Medulla oblongata (tissue), 1 donor: ENCODE measurements at regions not wholly inside any gene's neighbourhood (a gene's known extent, or its start where the extent isn't known, plus 50 kb on each side); places are given as distances from the start of the nearest gene placed in this dataset.

ENCODE experiments used
- DNase-seq: peaks from one replicate; pipeline ENCODE4 v3.0.0-alpha.2; 2015; ENCODE audit errors: extremely low spot score

- DNase-seq, result no peak
Measured at GRCh38 chr13:85538957-85539356, 260.3 kb downstream of the SLITRK6 start.

GRCh38 chr13:85537601-85538000 lies 261.6 kb downstream of the SLITRK6 start:
- no peak for DNase-seq

GRCh38 chr13:85536706-85537105 lies 262.5 kb downstream of the SLITRK6 start:
- DNase-seq, result no peak

- no peak for DNase-seq
Measured at GRCh38 chr13:85535316-85536084, 263.7 kb downstream of the SLITRK6 start.

GRCh38 chr13:85533911-85534310 lies 265.3 kb downstream of the SLITRK6 start:
- no peak for DNase-seq

- DNase-seq, result no peak
Measured at GRCh38 chr13:85529218-85529594, 270.0 kb downstream of the SLITRK6 start.

GRCh38 chr13:85528491-85529217 lies 270.6 kb downstream of the SLITRK6 start:
- DNase-seq, result peak; percentile 48

- no peak for DNase-seq
Measured at GRCh38 chr13:85527316-85527715, 271.9 kb downstream of the SLITRK6 start.

GRCh38 chr13:85525411-85525810 lies 273.8 kb downstream of the SLITRK6 start:
- no peak for DNase-seq

- no peak for DNase-seq
Measured at GRCh38 chr13:85521657-85522056, 277.6 kb downstream of the SLITRK6 start.

GRCh38 chr13:85520445-85520844 lies 278.8 kb downstream of the SLITRK6 start:
- DNase-seq, result peak; percentile 23

- DNase-seq, result no peak
Measured at GRCh38 chr13:85519363-85519762, 279.9 kb downstream of the SLITRK6 start.

GRCh38 chr13:85512421-85512820 lies 286.8 kb downstream of the SLITRK6 start:
- no peak for DNase-seq

GRCh38 chr13:85509512-85509911 lies 289.7 kb downstream of the SLITRK6 start:
- DNase-seq, result no peak

GRCh38 chr13:85508683-85509329 lies 290.4 kb downstream of the SLITRK6 start:
- DNase-seq, result no peak

GRCh38 chr13:85503797-85504196 lies 295.4 kb downstream of the SLITRK6 start:
- DNase-seq, result no peak

GRCh38 chr13:85501616-85502015 lies 297.6 kb downstream of the SLITRK6 start:
- no peak for DNase-seq

- DNase-seq, result no peak
Measured at GRCh38 chr13:85500696-85501256, 298.4 kb downstream of the SLITRK6 start.

GRCh38 chr13:85498774-85499173 lies 300.4 kb downstream of the SLITRK6 start:
- no peak for DNase-seq

GRCh38 chr13:85497652-85498051 lies 301.6 kb downstream of the SLITRK6 start:
- DNase-seq, result no peak

GRCh38 chr13:85492283-85492682 lies 306.9 kb downstream of the SLITRK6 start:
- no peak for DNase-seq

GRCh38 chr13:85486663-85487062 lies 312.6 kb downstream of the SLITRK6 start:
- DNase-seq, result no peak
